ENCODE measurements at regions not wholly inside any gene's neighbourhood (a gene's known extent, or its start where the extent isn't known, plus 50 kb on each side); places are given as distances from the start of the nearest gene placed in this dataset.

GRCh38 chr5:98248949-98249348, 524.5 kb upstream of the RGMB start:
- no peak for TF ChIP-seq TAF1 (IDR thresholded peaks at IDR 0.05; ENCODE audit: borderline replicate concordance, insufficient read depth, low read length)
- TF ChIP-seq REST (IDR thresholded peaks at IDR 0.05; ENCODE audit: insufficient read depth in 1 of 2, low read depth in 2 of 2, low read length in 2 of 2): no peak
- TF ChIP-seq POLR2AphosphoS5 (IDR thresholded peaks at IDR 0.05; ENCODE audit: low read depth, low read length): no peak
- TF ChIP-seq SIN3A (IDR thresholded peaks at IDR 0.05; ENCODE audit: borderline replicate concordance, insufficient read depth, low read length): no peak
- no peak for TF ChIP-seq FOXP2 (optimal IDR thresholded peaks at IDR 0.05; ENCODE audit: borderline replicate concordance, extremely low read depth, extremely low read length, insufficient read depth)
